GM19372 (cell line): ENCODE measurements at regions not wholly inside any gene's neighbourhood (a gene's known extent, or its start where the extent isn't known, plus 50 kb on each side); places are given as distances from the start of the nearest gene placed in this dataset.

ENCODE experiments used
- ATAC-seq: cut with Tn5 transposase; IDR thresholded peaks from one replicate; pipeline ENCODE4 v1.9.1; 2021; ENCODE audit warnings: mild to moderate bottlenecking, low read depth, moderate library complexity; ENCODE audit not compliant: unreplicated experiment

DNA sequence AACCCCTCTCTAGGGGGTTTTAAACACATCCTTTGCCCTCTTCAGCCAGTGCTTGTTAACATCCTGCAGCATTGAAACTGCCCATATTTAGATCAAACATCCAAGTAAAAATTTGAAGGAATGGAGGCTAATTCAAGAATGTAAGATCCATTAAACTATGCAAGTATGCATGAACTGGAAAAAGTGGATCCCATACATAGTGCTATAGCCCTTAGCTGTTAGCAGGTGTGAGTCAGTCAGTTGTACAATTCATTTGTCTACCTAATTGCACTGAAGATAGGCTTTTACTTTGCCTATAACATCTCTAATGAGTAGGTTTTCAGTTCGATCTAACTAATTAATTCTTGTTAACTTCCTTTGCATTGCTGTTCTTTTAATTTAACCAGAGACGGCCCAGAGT lies 270.9 kb downstream of the LMO4 start:
- no peak for ATAC-seq

DNA sequence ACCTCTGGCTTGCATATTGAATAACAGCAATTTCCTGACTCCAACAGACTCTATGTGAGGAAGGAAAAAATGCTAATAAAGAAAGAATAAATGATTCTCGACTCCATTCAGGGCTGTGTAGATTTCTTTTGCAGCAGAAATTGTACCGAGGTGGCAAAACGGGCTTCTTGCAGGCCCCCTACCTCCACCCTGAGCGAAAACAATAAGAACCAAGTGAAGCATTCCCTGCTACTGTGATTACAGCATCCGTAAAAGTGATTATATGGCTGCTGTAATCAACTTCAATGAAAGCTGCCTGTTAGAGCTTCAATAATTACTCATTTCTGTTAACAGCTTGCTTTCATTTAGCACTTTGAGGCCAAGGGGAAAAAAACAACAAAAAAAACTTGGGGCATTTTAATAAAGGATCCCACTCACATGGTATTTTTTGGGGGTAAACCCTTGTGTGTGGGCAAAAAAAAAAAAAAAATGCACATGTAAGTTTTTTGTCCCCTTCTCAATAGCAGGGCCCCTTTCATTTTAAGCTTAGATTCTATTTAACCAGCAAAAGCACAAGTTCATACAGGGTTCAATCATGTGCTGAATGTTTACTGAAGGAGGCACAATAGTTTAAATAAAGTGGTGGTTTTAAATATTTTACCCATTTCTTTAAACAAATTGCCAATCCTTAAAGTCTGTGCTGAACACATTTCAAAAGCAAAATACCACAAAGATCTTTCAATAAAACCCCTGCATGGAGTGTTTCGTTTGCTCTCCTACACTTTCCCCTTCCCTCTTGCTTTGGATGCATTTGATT lies 271.6 kb downstream of the LMO4 start:
- ATAC-seq: no peak

DNA sequence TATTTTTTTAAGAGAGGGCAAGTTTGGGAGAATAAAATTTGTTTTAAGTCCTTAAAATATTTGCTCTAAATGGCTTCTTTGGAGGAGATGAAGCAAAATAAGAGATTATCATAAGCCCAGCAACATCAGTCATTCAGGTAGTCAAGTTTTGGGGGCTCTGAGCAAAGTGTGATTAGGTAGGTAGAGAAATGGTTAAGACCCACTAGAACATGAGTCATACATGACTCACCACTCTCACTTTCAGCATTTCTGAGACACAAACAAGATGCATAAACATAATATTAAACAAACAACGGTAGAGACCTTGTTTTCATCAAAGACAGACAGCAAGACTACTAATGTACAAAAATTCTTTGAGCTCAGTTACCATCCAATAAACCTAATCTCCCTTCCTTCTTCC lies 272.2 kb downstream of the LMO4 start:
- ATAC-seq: no peak

DNA sequence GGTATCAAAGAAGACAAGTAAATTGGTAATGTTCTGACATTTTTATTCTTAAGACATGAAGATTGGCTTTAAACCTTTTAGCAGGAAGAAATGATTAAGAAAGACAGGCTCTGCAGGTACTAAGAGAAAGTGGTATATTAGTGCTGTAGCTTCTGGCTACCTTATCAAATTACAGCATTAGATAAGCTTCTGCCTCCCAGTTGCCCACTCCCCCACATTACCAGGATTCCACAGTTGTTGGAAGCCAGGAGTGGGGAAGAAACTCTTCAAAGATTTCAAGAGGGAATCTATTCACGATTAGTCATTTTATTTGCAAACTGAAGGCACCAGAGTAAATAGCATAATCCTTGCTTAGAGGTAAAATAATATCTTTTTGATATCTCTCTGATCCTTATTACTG lies 274.9 kb downstream of the LMO4 start:
- ATAC-seq: no peak

DNA sequence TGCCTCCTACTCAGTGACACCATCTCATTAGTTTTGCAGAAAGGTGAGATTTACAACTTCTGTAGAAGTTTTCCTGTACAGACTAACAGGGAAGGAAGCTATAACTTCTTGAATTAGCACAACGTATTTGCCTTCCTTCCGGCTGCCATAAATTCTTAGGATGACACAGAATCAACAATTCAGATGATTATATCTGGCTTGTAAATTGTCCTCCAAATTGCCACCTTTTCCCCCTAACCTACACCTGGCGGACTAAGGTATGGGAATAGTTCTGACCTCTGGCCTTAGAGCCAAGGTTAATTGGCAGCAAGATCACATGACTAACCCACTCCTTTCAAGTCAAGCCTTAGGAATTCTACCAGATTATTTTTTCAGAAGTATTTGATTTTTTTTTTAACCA lies 284.3 kb downstream of the LMO4 start:
- no peak for ATAC-seq

DNA sequence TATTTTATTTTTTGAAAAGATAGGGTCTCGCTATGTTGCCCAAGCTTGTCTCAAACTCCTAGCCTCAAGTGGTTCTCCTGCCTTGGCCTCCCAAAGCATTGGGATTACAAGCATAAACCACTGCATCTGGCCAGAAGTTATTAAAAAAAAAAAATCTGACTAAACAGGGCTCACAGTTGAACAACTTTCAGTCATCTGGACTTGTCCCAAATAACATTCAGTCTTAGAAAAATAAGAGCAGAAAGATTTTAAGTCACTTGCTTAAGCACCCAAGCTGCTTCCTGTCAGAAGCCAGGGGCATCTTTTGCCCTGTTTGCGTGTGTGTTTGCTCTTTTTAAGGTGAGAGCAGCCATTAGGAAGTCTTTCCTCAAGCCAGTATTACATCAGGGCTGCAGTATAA lies 286.8 kb downstream of the LMO4 start:
- no peak for ATAC-seq

DNA sequence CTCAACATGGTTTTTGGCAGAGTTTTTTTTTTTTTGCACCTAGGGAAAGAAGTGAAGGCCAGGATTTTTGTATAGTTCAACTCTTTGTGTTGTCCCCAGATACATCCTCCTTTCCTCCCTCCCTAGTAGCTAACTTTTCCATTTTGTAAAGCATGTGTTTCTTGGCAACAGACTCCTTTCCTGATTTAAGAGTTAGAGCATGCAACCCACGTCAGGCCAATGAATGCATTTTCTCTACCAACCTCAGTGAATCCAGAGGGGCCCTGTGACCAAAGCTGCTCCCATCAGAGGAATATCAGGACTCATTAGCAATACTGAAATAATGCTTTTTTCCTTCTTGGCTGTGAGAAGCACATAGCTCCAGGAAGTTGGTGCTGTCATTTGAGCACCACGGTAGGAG lies 287.2 kb downstream of the LMO4 start:
- ATAC-seq: no peak

DNA sequence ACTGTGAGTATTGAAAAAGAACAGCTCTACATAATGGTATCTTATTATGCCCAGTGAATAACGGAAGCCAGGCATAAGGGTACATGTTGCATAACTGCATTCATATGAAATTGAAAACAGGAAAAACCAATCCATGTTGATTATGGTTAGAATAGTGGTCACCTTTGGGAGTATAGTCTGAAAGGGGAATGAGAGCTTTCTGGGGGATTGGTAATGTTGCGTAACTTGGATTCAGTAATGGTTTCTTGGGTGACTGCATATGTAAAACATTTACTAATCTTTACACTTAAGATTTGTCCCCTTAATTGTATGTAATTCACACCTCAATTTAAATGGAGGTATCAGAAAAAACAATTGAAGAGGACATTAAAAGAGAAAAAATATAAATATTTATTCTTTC lies 292.1 kb downstream of the LMO4 start:
- no peak for ATAC-seq

DNA sequence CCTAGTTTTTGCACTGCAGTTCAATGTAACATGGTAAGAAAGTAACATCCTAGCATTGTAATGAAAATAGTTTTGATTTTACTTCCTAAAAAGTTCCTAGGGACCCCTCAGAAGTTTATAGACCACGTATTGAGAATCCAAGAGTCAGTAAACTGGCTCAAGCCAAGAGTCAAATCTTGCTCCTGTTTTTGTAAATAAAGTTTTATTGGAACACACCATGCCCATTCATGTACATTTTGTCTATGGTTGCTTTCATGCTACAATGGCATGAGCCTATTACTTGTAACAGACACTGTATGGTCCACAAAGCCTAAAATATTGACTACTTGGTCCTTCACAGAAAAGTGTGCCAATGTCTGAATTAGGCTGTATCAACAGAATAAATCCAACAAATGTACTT lies 301.0 kb downstream of the LMO4 start:
- ATAC-seq: no peak

DNA sequence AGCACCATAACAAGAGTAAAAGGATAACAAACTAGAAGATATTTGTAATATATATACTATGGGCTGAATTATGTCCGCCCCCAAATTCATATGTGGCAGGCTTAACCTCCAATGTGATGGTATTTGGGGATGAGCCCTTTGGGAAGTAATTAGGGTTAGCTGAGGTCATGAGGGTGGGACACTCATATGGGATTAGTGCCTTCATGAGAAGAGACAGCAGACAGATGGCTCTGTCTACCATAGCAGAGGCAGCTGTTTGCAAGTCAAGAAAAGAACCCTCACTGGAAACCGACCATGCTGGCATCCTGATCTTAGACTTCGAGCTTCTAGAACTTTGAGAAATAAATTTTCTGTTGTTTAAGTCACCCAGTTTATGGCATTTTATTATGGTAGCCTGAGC lies 303.6 kb downstream of the LMO4 start:
- no peak for ATAC-seq

DNA sequence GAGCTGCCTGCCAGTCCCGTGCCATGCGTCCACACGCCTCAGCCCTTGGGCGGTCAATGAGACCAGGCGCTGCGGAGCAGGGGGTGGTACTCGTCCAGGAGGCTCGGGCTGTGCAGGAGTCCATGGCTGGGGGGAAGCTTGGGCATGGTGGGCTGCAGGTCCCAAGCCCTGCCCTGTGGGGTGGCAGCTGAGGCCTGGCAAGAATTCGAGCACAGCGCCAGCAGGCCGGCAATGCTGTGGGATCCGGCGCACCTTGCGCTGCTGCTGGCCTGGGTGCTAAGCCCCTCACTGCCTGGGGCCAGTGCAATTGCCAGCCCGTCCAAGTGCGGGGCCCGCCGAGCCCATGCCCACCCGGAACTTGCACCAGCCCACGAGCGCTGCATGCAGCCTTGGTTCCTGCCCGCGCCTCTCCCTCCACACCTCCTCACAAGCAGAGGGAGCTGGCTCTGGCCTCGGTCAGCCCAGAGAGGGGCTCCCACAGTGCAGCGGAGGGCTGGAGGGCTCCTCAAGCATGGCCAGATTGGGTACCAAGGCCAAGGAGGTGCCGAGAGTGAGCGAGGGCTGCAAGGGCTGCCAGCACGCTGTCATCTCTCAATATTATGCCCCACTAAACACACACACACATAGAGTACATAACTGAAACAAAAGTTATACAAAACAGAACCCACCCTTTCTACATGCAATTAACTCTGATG lies 307.7 kb downstream of the LMO4 start:
- ATAC-seq: no peak

DNA sequence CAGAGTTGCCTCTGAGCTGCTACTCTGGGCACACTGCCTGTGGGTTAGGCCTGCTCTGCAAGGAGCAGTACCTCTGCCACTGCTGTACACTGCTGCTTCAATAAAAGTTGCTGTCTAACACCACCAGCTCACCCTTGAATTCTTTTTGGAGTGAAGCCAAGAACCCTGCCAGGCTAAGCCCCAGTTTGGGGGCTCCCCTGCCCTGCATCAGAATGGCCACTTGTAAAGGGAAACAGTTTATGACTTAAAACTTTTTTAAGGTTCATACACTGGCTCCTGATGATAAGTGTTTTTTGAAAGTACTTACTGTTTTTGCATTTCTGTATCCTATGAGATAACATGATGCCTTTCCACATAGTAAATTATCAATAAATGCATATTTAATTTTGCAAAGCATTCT lies 310.0 kb downstream of the LMO4 start:
- ATAC-seq: no peak

DNA sequence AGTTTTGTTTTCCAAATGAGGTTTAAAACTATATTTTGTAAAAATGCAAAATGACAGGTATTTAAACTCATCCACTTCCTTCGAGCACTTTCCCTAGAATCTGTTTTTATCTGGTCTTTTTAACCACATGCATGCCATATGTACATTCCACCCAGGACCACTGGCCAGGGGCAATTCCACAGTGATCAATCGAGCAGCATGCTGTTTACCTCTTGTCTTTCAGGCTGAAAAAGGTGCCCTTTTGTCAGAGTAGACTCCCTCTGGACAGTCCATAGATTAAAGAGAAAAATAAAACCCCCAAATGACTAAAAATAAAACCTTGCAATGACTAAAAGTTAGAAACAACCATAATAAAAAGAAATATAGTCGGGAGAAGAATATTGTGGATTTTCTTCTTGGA lies 313.3 kb downstream of the LMO4 start:
- ATAC-seq: no peak

DNA sequence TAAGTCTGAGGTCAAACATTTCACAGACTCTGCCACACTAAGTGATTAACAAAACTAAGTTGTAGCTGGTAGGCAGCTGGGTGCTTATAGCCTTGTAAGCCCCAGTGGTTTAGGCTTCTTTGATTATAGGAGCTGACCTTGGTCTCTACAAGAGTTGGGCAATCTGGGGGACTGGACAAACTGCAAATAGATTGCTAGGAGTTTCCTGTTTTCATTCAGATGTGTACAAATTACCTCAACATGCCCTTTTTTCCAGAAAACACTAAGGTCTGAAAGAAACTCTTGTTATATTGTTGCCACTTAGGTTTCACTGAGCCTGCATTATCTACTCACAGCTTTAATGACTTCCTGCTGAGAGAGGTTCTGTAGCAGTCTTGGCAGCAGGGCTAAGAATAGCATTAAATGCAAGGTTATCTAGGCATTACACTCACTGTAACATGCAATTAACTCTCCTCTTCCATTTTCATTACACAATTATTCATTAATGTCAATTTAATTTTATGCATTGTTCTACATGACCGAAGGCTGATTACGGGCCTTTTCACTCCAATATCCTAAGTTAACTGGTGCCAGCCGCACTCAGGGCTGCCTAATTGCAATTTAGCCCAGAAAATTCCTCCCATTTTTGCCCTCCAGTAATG lies 314.0 kb downstream of the LMO4 start:
- no peak for ATAC-seq

DNA sequence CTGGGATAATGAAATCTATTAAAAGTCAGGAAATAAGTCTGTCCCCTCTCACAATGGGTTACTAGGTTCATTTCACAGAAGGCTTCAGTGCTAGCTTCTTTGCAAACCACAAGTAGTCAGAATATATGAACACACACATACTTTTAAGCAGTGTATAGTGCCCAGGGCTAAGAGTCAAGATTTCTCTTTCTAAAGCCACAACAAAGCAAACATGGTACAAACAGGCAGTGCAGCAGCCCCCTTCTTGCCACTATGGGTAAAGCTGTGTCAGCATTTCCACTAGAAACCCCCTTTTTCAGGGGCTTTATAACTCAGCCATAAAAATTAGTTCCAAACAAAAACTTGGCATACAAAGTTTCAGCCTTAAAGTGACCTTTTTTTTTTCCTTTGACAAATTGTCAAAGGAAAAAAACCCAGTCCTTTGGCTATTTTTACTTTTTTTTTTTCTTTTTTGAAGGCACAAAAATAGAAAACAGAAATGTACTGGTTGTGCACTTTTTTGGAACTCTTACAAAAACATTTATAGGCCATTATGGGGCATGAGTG lies 315.4 kb downstream of the LMO4 start:
- ATAC-seq: no peak

DNA sequence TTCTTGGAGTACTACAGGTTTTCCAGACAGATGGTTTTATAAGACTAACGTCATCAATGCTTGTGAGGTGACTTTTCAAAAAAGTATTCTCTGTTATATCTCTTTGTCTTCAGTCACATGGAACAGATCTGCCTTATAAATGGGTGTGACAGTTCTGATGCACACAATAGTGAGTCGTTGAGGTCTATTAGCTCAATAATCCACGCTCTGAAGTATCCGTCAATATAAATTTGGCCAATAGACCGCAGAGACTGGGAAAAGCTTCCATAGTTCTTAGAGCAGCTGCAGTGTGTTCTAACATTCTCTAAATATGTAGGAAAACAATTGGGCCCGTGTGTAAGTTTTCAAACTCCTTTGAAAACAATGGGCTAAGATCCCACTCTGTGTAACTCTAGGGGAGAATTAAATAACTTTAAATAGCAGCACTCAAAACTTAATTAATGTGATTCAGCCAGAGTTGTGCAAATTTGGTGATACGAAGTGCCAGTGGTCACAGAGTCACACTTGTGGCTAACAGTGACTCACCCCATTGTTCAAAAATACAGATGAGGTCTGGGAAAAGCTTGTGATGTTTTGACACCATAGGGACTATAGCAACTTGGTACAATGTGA lies 316.0 kb downstream of the LMO4 start:
- ATAC-seq: no peak

DNA sequence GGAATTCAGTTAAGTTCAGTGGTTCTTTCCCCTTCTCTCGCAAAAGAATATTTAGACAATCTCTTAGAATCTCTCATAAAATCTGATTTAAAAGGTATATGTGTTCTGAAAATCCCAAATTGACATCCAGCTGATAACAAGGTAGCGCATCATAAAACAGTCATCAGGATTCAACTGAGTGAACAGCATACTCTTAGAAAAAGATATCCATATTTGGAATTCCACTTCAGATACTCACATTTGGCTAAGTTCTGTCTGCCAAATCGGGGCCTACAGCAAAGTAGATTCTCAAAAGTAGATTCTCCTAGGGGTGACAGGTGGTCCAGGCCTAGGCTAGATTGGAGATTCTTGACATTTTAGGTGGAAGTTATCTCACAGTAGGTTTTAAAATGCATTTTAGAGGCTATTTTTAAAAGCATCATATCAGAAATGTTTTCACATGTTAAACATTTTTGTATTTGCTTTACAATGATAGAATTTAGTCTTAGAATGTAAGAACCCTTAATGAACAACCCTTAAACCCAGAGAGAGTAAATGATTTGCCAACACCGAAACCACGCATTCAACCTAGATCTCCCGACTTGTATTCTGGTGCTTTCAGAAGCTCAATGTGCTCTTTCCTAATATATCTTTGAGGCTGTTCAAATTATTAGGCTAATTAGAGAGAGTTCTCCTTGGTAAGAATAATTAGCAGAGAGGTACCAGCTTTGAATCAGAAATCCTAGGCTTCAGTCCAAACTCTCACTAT lies 318.9 kb downstream of the LMO4 start:
- ATAC-seq: no peak

DNA sequence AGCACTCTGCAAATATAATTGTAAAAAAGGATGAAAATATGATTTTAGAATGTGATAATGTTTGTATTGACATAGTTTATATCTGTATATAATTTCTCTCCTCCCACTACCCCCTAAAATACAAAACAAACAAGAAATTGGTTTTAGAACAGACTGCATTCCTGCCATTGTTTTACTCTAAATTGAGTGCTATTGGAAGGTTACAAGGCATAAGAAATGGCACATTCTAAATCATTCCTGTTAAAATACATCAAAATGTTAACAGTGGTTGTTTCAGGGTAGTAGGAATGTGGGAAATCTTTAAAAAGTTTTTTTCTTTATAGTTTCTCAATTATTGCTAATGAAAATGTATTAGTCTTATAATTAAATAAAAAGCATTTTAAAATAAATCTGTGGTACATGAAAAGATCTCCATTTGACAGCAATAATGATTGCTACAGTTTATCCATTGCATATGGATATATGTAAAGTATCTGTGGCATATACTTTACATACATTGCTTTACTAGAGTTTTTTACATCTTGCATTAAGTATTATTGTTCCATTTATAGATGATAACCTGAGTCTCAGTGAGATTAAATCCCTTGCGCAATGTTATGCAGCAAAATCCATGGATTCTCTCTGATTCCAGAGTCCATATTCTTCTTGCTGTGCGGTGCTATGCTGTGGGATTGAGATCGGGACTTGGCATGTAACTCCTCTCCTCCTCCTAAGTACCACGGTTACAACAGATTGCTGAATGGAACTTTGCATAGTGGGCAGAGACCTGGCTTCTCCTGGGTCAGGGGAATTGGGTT lies 319.8 kb downstream of the LMO4 start:
- no peak for ATAC-seq

DNA sequence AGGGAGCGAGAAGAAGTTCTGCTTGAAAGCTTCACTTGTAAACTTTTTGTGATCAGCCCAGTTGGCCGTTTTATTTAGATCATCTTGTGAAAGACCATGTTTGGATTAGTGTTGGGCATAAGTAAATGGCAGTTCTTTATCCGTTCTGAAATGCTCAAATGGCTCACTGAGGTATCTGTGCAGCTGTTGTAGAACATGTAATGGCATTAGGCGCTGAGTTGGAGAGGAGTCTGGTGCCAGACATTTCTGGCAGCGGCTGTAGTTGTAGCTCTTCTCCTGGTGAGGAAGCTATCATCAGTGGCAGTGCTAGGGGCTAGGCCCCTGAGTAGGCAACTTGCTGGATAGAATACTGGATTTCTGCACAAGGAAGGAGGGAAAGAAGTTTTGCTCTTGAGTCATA lies 321.6 kb downstream of the LMO4 start:
- ATAC-seq: no peak

DNA sequence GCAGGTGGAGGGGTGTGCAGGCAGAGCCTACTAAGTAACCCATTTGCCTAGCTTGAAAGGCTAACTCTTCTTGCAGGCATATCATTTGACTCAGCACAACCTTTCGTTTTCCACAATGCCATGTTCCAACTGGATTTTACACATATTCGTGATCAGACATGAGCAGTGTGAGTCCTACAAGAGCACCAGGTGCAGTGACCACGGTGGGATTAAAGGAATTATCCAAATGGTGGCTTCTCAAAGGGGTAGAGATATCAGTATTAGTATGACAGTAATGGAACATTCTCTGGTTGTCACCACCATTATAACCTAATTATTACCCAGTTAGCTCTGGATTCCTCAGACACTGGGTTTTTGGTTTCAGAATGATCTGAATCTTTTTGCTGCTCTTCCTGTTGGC lies 323.5 kb downstream of the LMO4 start:
- no peak for ATAC-seq
